GM21825 (cell line): ENCODE measurements at regions not wholly inside any gene's neighbourhood (a gene's known extent, or its start where the extent isn't known, plus 50 kb on each side); places are given as distances from the start of the nearest gene placed in this dataset.

ENCODE experiments used
- ATAC-seq: cut with Tn5 transposase; IDR thresholded peaks from one replicate; pipeline ENCODE4 v1.9.1; 2021; ENCODE audit warnings: mild to moderate bottlenecking, moderate library complexity; ENCODE audit not compliant: unreplicated experiment

DNA sequence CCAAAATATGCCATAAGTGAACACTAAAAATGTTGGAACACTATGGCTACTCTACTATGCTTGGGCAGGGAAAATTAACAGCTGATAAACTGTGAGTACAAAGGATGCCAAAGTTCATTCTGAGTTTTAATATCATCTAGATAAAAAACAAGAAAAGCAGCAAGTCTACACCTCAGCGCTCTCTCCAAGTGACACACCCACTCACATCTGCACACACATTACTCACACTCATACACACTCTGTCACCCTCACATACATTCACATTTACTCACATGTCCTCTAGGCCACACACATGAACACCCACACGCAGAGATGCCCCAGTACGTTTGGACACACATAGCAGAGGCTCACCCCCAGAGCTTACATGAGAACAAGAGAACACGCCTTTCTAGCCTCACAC lies 87.3 kb upstream of the RAB4A start:
- ATAC-seq, result no peak

DNA sequence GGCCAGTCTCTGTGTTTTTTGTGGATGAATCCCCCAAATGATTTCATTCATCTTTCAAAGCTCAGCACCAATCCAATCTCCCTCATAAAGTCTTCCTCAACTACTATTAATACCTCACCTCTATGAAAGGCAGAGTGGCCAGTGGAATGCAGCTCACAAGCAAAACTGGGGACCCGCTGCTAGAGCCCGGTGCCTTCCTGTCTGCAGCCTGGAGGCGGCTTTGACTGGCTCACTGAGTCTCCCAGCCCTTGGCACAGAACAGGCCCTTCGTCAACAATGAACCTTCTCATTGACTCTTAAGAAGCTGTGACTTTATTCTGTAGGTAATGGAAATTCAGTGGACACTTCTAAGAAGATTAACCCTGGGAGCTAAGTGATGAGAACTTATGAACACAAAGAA lies 86.8 kb upstream of the RAB4A start:
- ATAC-seq, result no peak

DNA sequence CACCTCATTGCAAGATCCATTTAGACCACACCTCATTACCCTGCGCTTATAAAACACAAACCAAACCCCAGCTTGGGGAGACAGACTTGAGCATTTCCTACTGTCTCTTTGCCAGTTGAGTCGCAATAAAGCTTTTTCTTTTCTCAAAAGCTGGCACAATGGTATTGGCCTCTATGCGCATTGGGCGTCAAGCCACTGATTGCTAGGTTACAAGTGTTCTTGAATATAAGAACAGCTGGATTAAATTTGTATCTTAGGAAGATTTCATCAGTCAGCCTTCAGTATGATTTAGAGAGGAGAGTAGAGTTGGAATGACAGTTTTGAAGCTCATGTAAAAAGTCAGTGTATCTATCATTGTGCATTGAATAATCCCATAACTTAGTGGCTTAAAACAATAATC lies 84.9 kb upstream of the RAB4A start:
- no peak for ATAC-seq

DNA sequence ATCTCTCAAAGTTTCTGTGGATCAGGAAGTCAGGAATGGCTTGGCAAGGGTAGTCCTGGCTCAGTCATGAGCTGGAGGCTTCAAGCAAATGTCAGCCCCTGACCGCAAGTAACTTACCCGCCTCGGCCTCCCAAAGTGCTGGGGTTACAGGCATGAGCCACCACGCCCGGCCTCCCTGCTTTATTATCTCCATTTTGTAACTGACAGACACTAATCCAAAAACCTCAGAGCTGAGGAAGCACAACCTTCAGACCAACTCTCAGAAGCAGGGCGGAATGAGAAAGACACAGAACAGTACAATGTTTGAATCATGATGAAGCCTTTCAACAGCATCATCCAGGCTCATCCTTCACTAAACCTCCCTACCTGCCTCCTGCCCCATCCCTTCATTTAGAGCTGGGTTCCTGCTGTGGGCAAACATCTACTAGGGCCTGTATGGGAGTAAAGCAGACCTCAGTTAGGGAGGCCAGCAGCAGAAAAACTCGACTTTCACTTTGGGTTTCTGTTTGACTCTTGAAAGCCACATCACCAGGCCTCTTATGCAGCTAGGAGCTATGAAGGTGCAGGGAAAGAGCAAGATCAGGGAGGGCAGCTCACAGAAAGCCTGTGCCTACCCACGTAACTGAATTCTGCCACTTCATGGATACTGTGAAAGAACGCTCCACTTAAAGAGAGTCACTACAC lies 84.4 kb upstream of the RAB4A start:
- ATAC-seq, result peak; percentile 93

DNA sequence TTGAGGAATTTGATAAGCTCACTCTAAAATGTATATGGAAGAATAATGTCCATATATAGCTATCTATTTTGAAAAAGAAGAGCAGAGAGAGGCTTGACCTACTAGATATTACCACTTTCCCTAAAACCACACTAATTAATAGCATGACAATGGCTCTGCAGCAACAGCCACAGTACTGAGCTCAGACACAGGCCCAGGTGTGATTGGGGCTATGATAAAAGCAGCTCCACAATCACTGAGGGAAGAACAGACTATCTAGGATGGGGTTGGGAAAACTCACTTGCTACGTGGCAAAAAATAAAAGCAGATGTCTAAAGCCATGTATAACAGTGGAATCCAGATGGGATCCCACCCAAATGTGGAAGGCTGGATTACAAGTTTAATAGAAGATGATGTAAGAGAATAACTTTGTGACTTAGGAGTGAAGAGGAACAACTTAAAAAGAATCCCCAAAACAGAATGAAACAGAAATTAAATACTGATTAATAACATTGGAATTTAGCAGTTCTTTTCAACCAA lies 80.8 kb upstream of the RAB4A start:
- ATAC-seq, result no peak

DNA sequence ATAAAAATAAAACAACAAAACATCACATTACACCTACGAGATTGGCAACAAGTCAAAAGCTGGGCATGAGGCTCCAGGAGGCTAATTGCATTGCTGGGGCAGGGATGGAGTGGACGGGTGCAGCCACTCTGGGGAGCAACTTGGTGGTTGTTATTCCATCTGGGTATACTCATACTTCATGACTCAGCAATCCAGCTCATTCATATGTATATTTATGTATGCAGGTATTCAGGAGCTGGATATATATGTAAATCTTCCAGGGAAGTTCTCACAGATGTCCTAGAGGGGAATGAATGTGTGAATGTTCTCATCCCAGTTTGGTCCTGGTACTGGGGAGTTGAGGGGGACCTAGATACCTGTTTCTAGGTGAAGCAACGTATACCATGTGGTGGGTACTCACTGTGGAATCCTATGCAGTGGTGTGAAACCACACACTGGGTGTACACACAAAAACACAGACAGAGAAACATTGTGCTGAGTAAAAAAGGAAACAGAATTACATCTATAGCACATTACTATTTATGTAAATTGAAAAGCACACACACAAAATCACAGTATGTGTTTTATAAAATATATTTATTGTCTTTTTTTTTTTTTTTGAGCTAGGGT lies 79.7 kb upstream of the RAB4A start:
- ATAC-seq, result no peak

DNA sequence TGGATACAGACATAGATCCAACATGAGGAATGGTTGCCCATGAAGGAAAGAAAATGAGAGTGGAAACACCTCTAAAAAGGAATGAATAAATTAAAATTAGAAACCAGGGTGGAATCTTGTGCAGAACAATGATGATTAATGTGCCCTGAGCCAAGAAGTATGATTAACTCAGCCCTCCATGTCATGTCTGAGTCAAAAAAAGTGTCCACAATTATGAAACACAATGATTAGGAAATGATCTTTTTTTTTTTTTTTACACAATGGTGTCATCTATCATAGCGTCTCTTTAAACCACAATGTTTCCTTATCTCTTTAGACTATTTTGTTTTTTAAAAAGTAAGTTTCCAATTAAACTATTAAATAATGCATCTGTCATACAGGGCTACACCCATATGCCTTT lies 78.9 kb upstream of the RAB4A start:
- no peak for ATAC-seq

DNA sequence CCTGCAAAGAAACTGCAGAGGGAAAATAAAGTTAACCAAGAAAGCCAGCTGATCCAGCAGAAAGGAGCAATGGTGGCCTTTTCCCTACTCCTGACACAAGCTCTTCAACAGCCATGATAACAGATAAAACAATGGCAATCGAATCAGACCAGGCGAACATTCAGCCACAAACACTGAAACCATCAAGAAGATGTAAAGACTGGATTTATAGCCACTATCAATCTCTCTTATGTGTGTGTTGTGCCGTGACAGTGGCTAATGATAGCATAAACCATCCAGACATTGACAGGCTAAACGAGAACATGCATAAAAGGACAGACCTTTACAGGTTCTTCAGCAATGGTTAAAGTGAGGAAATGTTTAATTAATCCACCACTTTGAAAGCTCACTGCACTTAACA lies 78.1 kb upstream of the RAB4A start:
- no peak for ATAC-seq

DNA sequence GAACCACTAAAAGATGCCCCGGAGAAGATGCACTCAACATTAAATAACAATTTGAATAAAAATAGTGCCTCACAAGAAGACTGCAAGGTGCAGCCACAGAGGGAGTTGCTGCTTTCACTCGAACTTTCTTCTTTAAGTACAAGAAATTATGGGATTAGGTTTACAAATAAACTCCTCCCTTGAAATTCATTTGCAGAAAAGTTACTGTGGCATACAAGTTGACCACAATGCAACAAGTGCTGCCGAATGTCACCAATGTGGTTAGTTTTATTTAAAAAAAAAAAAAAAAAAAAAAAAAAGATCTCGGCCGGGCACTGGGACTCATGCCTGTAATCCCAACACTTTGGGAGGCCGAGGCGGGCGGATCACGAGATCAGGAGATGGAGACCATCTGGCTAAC lies 76.8 kb upstream of the RAB4A start:
- ATAC-seq, result no peak

DNA sequence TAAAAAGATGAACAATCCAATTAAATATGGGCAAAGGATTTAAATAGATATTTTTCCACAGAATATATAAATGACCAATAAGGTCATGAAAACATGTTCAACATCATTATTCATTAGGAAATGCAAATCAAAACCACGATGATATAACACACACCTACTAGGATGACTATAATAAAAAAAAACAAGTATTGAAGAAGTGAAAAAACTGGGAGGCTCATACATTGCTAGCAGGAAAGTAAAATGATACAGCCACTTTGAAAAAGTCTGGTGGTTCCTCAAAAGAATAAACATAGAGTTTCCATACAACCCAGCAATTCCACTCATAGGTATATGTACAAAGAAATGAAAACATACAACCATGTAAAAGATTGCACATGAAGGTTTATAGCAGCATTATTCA lies 75.7 kb upstream of the RAB4A start:
- ATAC-seq, result no peak

DNA sequence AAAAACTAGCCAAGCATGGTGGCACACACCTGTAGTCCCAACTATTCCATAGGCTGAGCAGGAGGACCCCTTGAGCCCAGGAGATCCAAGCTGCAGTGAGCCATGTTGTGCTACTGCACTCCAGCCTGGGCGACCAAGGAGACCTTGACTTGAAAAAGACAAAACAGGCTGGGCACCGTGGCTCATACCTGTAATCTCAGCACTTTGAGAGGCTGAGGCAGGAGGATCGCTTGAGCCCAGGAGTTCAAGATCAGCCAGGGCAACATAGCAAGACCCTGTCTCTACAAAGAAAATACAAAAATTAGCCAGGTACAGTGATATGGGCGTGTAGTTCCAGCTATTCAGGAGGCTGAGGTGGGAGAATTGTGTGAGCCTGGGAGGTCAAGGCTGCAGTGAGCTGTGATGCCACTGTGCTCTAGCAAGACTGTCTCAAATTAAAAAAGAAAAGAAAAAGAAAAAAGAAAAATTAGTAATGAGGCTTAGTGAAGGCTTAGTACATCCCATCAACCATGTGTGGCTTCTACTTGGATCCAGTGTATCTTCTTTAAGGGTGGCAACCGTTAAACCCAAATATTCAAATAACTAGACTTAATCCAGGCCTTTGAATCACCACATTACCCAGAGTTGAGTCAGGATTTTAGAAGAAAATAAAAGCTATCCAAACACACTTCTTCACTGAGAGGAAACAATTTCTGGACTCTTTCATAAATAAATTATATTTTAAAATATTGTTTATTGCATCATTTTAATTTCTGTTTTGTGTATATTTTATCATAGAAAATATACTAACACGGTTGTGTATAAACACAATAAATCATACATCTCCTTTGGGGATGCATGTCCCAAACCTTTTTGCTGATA lies 74.3 kb upstream of the RAB4A start:
- no peak for ATAC-seq

DNA sequence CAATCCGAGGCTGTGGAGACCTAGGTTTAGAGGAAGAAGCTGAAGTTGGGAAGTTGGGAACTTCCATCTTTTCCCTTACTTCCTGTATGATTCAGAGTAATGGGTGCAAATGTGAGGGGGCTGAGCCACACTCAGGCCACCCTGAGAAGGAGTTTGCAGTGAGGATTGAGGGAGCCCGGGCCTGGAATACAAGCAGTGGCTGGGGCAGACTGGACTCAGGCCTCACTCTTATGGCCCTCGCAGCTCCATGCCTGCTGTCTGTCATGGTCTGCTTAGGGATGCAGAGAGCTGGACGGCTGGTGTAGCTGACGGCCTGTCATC lies 73.7 kb upstream of the RAB4A start:
- ATAC-seq, result no peak

DNA sequence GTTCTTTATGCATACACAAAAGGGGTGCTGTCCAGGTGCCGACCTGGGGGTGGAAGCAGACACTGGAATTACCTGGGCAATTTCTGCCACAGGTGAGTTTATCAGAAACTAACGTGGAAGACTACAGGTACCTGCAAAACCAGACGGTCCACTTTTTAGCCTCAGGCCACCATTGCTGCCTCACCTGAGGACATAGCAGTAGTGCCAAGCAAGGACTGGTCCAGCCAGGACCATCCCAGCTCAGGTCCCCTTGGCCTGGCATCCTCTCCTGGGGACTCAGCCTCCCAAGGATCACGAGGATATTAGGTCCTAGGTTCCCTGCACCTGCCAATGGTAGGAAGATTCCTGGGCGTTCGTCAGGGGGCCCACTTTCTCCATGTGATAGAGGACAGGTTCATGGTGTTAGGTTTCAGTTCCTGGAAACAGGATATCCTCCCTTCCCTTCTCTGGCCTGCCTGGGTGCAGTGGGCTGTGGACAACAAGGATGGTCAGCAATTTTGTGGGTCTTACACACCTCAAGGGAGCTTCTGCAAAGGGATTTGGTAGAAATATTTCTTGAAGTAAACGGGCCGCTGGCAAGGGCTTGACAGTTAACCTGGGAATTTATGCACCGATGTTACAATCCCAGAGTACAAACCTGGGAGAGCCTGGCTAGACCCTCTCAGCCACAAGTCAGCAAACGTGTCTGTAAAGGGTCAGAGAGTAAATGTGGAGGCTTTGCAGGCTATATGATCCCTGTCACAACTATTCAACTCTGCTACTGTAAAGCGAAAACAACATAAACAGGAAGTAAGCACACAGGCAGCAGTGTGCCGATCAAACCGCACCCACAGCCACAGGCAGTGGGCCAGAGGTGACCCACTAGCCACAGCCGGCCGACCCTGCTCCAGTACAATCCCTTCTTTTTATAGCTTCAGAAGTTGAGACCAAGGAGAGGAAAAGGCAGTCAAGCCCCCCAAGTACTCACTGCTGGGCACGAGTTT lies 71.4 kb upstream of the RAB4A start:
- peak; percentile 58 for ATAC-seq

DNA sequence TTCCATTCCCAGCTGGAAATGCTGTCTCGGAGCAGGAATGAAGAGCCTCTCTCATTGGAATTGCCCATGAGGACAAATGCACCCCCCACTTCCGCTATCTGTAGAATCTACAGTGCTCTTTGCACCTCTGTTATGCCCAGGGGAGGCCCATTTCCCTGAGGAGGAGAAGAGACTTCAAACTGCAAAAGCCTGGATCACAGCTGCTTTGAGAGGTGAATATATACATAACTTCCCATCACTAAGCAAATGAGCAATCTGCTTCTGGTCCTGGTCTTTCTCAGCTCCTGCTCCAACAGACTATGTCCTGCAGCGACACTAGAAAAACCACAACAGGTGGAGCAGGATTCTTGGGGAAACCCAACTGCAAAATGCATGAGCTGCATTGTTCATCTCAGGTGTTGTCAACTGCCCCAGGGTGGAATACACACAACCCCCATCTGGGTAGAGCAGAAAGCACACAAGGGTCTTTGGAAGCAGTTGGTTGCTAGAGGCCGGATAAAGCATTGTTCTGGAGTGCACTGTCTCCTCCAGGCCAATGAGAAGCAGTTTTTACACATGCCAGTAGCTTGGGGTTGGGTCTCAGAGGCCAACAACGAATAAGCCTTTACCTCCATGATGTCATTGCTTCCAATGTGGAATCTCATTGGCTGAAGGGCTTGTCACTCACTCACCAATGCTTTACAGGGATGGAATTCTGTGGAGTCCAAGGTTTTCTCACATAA lies 67.7 kb upstream of the RAB4A start:
- ATAC-seq, result no peak

DNA sequence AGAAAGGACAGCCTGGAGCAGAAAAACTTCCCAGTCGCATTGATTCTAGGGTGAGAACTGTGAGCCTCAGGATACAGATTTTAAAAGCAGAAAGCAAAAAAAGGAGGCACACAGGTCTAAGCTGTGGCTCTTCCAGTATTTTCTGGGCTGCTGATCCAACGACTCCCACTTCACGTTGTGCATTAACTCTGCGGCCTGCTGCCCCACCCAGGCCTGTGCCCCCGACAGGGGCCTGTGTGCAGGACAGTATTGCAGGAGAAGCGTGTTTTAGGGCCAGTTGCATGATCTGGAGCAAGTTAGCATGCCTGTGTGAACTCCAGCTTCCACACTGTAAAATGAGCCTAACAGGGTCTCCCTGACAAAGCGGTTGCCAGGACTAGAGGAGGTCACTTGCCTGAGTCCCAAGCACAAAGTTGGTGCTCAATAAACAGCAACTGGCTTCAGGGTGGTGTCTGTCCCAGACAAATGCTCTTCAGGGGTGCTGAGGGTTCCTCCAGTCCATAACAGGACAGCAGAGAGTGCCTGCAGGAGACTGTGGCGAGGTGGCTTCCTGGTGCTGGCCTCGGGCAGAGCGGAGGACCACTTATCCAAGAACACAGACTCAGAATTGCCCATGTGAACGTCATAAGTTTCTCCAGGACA lies 66.8 kb upstream of the RAB4A start:
- no peak for ATAC-seq

DNA sequence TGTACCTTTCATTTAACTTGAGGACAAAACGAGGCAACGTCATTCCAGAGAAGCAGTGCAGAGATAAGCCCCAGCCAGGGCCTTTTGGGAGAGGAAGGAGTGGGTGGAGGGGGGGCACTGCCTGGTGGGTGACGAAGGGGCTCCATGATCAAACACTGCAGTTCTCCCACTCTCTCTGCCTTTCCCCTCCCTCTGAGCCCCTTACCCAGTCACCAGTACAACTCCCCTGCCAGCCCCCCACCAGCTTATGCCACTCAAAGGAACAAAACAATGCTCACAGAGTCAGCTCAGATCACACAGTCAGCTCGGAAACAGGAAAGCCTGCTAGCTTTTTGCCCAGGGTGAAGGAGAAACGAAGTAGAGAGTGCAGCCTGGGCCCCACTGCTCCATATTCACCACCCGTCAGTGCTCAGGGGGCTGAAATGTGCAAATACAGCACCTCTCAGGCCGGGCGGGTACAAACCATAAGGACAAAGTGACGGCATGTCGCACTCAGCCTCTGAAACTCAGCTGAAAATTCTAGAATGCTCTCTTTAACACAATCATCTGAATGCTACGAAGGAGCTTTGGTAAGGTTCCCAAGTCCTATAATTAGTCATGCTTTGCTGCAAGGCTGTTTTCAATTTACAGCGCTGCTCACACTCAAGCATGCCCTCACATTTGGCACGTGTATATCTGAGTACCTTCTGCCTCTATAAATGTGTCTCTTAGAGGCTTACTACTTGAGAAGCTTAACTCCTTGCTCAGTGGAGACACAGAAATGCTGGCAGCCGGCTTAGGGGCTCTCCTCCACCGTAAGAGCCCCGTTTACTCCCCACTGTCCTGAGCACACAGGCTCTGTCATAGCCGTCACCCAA lies 65.8 kb upstream of the RAB4A start:
- no peak for ATAC-seq

DNA sequence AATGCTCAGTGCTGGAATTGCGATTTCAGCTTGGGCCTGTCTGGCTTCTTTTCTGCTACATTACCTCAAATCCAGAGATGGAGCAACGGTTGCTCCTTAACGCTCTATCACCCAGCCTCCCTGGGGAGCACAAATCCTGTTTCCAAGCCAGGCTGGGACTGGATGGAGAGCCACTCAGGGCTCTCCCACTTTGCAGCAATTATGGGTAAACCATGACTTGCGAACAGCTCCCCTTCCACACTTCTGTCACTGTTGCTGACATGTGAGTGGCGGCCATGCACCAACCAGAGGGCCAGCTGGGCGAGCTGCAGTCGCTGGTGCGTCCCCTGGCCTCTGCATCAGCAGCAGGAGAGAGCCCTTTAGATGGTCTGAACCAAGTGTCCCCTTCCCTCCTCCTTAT lies 65.1 kb upstream of the RAB4A start:
- no peak for ATAC-seq

DNA sequence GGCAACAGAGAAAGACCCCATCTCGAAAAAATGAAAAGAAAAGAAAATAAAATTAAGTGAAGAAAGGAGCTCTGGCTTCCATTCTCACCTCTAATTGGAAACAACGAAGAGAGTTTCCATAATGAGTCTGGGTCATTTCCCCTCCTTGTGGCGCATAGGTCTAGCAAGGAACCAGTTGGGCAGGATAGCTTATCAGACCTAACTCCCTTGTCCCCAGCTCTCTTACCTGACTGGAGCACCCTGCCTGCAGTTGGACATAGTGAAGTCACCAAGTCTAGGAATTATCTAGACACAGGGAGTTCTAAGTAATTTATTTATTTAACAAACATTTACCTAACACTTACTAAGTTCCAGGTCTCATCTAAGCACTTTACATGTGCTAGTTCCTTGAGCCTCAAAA lies 63.0 kb upstream of the RAB4A start:
- no peak for ATAC-seq

DNA sequence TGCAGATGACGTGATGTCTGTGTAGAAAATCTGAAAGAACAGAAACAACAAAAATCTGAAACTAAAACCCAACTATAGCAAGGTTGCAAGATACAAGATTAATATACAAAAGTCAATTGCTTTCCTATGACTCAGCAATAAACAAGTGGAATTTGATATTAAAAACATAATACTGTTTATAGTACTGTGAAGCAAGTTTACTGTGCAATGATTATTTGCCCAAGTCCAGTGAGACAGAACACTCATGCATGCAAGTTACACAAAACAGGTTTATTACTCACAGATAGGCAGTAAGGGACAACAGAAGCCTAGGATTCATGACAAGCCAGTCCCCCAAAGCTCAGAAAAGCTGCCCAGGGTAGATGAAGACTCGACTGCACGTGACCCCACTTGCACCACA lies 62.4 kb upstream of the RAB4A start:
- no peak for ATAC-seq
